AG04449 (cell line): ENCODE measurements at regions not wholly inside any gene's neighbourhood (a gene's known extent, or its start where the extent isn't known, plus 50 kb on each side); places are given as distances from the start of the nearest gene placed in this dataset.

ENCODE experiments used
- CTCF ChIA-PET: fragments of 350-600 bp; formaldehyde crosslinking; extraction: SDS; loops from one replicate; lab custom pipeline; 2021; ENCODE audit warnings: antibody characterized with exemption; lab: Yijun Ruan, JAX
- POLR2A ChIA-PET: fragments of 400-600, 350-600 bp; formaldehyde crosslinking; extraction: SDS; loops from one replicate; lab custom pipeline; 2020; ENCODE audit warnings: antibody characterized with exemption, inconsistent platforms; lab: Yijun Ruan, JAX
- DNase-seq: peaks from one replicate; pipeline ENCODE4 v3.0.0-alpha.2; 2010; ENCODE audit warnings: low read depth, low spot score
- H3K4me3 ChIP-seq: 2 replicates; pipeline ENCODE4 v1.5.1; 2011; ENCODE audit warnings: low read depth, mild to moderate bottlenecking, control low read depth, low read length
- TF ChIP-seq, protein P1 (sequence below): IDR thresholded peaks from one replicate; pipeline ENCODE4 v1.5.1; 2011; ENCODE audit warnings: mild to moderate bottlenecking, moderate library complexity, low read length, control low read depth, inconsistent platforms; ENCODE audit not compliant: insufficient read depth; ENCODE audit errors: missing control alignments

DNA sequence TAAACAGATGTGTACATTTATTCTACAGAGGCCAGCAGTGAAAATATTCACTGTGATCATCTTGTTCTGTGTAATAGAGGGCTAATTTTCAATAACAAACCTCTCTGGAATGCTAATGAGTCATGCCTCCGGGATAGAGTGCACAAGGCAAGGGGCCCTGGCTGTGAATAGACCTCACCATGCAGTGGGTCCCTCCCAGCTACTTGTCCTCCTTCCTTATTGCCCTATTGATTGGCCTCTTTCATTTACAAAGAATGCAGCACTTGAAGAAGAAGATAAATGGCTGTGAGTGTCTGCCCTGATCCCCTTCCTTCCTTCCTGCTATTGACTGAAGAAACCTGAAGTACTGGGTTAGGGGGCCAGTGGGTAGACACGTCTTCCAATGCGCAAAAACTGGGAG lies 436.3 kb downstream of the WDR72 start:
- ChIA-PET POLR2A (no interaction called here), CTCF (no interaction called here)
- TF ChIP-seq, protein P1, sequence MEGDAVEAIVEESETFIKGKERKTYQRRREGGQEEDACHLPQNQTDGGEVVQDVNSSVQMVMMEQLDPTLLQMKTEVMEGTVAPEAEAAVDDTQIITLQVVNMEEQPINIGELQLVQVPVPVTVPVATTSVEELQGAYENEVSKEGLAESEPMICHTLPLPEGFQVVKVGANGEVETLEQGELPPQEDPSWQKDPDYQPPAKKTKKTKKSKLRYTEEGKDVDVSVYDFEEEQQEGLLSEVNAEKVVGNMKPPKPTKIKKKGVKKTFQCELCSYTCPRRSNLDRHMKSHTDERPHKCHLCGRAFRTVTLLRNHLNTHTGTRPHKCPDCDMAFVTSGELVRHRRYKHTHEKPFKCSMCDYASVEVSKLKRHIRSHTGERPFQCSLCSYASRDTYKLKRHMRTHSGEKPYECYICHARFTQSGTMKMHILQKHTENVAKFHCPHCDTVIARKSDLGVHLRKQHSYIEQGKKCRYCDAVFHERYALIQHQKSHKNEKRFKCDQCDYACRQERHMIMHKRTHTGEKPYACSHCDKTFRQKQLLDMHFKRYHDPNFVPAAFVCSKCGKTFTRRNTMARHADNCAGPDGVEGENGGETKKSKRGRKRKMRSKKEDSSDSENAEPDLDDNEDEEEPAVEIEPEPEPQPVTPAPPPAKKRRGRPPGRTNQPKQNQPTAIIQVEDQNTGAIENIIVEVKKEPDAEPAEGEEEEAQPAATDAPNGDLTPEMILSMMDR, result no peak
- DNase-seq, result no peak
- H3K4me3 ChIP-seq, result no peak overlapping the region

DNA sequence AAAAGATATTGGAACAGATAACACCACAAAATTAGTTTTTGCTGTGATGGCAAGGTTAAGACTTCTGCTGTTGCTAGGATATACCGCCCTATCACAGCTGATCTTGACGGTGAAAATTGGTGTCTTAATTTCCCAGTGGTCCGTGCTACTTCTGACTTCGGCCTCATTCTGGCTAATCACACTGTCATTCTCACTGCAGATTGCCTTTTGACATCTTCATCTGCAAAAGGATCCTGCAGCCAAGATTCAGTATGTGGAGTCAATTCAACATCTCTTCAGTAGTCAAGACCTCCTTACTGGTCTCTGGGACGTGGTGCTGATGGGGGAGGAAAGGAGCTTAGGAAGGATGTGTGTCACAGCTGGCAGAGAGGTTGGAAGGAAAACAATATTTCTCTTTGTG lies 438.6 kb downstream of the WDR72 start:
- ChIA-PET CTCF (no interaction called here), POLR2A (no interaction called here)
- no peak for DNase-seq
- TF ChIP-seq, protein P1, result no peak
- no peak overlapping the region for H3K4me3 ChIP-seq

DNA sequence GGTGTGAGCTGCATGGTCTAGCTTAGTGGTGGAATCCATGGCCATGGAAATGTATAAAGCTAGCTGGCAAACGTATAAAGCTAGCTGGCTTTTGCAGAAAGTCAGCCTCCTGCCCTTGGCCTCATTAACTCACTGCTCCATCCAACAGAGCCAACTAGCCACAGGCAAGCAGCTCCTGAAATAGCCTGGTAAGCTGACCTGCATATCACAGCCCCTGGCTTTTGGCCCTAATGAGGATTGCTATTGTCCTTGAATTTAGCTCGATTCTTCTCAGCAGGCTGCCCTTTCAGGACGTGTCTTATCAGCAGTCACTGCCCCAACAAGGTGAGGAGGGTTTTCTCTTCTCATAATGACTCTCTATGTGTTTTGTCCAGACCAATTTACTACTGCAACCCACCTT lies 446.8 kb downstream of the WDR72 start:
- ChIA-PET CTCF (no interaction called here), POLR2A (no interaction called here)
- DNase-seq, result no peak
- H3K4me3 ChIP-seq, result no peak overlapping the region
- TF ChIP-seq, protein P1, result no peak

DNA sequence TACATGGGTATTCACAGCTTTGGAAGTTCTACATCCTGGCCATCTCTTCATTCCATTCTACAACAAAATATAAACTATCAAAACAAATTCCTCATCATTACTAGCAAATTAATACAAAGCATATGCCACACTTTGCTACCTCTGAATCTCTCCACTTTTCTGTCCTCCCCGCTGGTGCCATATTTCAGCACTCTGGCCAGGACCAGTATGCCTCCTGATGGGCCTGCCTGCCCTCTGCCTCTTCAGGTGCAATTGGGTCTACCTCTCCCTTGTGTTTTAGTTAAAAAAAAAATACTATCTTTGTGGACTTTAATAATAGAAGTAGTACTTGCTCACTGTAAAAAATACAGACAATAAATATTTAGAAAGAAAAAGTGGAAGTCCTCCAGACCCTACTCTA lies 448.8 kb downstream of the WDR72 start:
- TF ChIP-seq, protein P1, result no peak
- H3K4me3 ChIP-seq, result no peak overlapping the region
- ChIA-PET POLR2A (no interaction called here), CTCF (no interaction called here)
- DNase-seq, result no peak

DNA sequence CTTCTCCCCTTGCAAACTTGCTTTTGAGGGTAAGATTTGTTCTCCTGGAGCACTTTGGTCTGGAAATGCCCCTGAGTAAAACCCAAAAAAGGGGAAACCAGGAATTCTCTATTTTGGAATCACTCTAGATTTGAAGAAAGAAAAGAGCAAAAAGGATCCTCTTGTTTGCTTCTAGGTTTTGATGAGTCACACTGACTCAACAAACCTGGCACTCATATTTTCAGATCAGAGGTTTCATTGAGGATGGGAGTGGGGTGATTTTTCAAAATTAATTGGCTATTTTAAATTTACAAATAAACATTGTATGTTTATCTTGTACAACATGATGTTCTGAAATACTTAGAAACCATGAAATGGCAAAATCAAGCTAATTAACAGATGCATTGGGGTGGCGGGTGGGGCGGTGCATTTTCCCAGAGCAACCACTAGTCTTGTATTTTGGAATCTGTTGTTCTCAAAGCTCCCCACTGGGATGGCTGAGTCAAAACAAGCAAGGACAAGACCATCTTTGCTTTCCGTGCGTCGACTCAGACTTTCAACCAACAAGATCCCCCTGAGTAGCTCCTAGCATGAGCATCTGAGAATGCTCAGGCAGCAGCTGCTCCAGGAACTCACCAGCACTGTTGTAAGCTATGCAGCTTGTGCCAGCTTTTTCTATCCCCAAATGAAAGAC lies 451.4 kb downstream of the WDR72 start:
- DNase-seq, result no peak
- CTCF ChIA-PET, result no interaction called here
- POLR2A ChIA-PET, result no interaction called here
- no peak overlapping the region for H3K4me3 ChIP-seq
- TF ChIP-seq, protein P1, result no peak

DNA sequence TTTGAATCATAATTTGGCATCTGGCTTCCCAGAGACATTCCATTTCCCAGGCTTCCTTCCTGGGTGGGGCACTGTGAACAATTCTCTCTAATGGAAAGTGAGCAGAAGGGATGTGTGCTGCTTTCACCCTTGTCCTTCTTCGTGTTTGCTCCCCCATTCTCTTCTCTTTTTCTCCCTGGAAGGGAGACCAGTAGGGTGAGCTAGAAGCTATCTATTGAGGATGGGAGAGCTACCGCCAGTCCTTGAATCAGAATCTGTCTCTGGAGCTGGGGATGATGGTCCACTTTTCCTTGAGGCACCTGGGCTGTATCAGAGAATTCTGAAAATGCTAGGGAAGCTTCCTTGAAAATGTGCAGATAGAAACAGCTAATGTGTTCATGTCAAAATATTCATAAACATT lies 453.9 kb downstream of the WDR72 start:
- no peak for DNase-seq
- TF ChIP-seq, protein P1, result no peak
- CTCF ChIA-PET, result no interaction called here
- H3K4me3 ChIP-seq, result no peak overlapping the region
- POLR2A ChIA-PET, result no interaction called here
